HS-5 (cell line): ENCODE measurements at regions not wholly inside any gene's neighbourhood (a gene's known extent, or its start where the extent isn't known, plus 50 kb on each side); places are given as distances from the start of the nearest gene placed in this dataset.
A peak's percentile ranks its signal among the peaks of the same experiment; 100 is the strongest.
"Not testable (repeated sequence)": the region's sequence is repeated elsewhere in the genome, so short reads cannot be mapped to it uniquely, and the experiment has no call there.

Source experiments
- DNase-seq: peaks from one replicate; pipeline ENCODE4 v3.0.0-alpha.2; 2012; ENCODE audit warnings: low read depth

DNA sequence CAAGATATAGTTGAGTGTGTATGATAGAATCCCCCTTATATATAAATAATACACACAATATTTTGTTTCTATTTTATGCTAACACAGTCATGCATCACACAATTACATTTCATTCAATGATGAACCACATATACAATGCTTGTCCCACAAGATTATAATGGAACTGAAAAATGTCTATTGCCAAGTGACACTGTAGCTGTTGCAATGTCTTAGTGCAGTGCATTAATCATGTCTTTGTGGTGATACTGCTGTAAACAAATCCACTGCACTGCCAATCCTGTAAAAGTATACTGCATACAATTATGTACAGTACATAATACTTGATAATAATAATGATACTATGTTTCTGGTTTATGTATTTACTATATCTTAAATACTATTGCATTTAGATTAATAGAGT lies 512.1 kb upstream of the CNTN3 start:
- DNase-seq, result no peak

DNA sequence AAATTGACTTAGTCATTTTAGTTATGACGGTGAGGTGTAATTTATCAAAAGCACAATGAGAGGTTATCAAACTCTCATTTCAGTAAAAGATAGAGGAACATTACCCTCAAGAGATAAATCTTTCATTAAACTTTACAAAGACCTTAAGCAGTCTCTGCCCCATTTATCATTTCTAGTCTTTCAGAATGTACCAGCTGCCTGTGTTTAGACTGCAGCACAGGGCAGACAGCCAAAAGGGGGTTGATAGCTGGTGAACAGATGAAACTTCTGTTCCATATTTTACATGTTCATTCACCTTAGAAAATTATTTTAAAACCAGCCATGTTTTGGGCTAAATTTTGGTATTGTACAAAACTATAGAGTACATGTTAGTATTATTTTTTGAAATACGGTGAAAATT lies 514.6 kb upstream of the CNTN3 start:
- no peak for DNase-seq

DNA sequence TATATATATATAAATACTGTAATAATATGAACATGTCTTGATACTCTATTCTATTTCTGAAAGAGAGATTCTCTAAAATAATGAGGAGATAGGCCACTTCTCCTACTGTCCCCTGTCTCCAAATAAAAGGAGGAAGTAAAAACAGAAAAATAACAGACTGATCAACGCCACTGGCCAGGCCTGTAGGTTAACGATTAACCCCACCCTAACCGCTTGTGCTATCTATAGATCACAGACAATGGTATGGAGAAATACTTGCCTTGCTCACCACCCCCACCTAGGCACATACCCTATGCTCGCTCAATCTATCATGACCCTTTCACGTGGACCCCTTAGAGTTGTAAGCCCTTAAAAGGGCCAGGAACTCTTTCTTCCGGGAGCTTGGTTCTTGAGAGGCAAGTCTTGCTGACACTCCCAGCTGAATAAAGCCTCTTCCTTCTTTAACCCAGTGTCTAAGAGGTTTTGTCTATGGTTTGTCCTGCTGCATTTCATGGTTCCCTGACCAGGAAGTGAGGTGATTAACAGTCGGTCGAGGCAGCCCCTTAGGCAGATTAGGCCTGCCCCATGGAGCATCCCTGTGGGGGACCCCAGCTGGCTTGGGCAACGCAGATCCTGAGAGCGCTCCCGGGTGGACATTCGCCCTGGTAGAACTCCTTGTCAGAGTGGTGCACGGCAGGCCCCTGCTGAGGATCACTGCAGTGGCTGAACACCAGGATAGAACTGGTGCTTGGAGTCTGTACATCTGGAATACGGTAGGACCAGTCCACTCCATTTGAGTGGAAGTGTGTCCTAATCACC lies 521.8 kb upstream of the CNTN3 start:
- DNase-seq, result no peak

DNA sequence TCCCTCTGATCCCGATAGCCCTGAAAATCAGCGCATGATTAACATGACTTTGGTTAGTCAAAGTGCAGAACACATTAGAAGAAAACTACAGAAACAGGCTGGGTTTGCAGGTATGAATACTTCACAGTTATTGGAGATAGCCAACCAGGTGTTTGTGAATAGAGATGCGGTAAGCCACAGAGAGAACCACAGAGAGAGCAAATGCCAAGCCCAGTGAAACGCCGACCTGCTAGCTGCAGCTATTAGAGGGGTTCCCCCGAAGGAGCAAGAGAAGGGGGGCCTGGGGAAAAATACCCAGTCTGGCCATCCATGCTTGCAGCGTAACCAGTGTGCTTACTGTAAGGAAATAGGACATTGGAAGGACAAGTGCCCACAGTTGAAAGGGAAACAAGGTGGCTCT lies 523.9 kb upstream of the CNTN3 start:
- DNase-seq, result no peak

DNA sequence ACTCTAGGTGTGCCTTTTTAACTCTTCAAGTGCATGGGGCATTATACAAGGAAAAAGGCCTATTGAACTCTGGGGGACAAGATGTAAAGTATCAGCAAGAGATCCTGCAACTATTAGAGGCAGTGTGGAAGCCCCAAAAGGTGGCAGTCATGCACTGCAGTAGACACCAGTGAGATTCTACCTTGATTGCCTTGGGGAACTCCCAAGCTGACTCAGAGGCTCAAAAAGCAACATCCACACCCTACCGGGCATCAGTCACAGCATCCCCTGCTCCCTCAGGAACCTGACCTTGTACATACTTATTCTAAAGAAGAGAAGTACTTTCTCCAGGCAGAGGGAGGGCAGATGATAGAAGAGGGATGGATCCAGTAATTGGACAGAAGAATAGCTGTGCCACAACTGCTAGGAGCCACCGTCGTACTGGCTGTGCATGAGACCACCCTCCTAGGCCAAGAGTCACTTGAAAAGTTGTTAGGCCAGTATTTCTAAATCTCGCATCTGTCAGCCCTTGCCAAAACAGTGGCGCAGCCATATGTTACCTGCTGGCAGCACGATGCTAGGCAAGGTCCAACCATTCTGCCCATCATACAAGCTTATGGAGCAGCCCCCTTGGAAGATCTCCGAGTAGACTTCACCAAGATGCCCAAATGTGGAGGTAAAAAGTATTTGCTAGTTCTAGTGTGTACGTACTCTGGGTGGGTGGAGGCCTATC lies 523.1 kb upstream of the FRG2C start:
- no peak for DNase-seq

DNA sequence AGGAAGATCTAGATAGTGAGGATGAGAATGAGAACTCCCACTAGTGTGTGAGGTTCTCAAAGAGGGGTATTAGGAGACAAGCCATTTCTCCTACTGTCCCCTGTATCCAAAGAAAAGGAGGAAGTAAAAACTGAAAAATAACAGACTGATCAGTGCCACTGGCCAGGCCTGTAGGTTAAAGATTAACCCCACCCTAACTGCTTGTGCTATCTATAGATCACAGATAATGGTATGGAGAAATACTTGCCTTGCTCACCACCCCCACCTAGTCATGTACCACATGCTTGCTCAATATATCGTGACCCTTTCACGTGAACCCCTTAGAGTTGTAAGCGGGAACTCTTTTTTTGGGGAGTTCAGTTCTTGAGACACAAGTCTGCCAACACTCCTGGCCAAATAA lies 519.7 kb upstream of the FRG2C start:
- no peak for DNase-seq

DNA sequence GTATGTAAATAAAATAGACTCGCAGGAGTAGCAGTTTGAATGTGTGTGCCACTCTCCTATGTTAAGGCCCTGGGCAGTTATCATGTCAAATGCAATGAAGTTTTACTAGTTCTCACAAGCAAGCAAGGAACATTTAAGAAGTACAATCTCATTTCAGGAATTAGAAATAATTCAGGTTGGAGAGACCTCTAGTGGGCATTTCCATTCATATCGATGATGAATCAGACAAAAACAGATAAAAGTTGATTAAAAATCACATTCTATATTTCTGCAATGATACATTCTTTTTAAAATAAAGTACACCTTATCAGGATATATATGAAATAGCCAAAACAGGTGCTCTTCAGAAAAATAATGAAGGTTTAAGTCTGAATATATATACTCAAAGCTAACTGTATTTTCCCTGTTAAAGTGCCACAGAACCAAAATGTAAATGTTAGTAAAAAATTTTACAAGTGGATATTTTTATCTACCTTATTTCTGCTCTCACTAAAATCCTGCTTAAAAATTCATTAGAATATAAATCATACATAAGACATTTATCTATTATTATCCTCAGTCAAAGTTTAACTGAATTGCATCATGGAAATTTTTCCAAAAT lies 492.4 kb upstream of the FRG2C start:
- DNase-seq, result peak; percentile 11

DNA sequence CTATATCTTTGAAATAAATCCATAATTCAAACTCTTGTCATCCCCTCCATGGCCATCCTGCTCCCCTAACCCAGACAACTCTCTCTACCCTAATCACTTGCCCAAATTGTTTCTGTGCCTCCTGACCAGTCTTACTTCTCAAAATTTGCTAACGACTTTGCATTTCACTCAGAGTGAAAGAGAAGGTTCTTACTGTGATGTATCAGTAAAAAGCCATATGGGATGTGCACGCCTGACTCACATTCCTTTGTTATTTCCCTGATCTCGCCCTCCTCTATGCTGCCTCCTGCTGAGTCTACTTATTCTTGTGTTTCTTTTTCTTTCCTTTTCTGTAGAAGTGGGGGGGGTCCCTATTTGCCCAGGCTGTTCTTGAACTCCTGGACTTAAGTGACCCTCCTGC lies 487.2 kb upstream of the FRG2C start:
- DNase-seq, result no peak

DNA sequence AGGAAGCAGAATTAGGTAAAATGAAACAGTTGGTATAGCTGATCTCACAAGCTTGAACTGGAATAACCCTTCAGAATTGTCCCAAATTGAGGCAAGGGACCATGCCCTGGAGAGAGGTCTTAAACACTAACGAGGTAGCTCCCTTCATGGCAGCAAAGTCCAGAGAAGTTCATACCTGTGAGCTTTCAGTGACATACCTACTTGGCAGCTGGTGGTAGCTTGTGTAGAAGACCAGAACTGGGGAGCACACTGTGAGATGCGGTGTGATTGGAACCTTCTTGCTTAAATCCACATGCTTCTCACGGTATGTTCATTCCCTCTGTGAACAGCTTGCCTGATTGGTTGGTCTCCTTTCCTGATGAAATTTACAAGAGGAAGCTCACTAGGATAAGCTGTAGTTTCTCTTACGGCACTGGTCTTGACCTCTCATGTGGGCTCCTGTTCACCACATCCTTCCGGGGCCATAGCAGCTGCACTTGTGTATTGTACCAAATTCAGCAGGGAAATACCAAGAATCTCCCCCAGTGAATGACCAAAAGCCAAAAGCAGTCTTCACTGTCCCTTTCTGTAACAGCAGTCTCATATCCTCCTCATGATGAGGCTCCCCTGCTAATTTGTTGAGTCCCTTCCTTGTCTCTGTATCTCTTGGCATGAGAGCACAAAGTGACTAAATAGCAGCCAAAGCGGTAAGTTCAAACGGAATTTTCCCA lies 483.7 kb upstream of the FRG2C start:
- no peak for DNase-seq

DNA sequence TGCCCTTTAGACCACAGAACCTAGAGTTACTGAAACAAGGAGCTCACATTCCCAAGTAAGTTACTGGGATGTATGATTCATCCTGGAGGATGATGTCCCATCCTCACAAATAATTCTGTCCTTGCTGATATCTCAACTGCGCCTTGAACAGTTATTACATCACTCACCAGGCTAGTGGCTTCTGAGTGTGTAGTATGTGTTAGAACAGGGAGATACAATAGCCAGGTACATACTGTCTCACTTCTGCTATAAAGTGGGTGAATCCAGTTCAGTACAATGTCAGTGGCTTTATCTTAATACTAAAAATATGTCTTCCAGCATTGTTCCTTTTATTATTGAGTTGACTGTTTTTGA lies 483.2 kb upstream of the FRG2C start:
- DNase-seq, result peak; percentile 38

DNA sequence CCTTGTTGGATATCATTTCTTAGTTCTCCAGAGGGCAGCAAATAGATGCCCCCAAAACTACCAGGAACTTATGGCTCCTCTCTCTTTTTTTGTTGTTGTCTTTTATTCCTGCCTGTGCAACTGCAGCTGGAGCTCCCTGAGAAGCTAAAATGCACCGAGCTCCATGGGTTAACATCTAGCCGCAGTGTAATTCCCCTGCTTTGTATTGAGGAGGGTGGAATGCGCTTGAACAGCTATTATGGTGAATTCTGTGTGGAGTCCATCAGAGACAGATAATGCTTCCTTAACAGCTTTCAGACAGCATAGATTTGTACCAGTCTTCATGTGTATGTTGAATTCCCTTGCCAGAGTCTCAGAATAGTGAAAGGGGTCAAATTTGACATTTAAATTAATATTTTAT lies 475.2 kb upstream of the FRG2C start:
- no peak for DNase-seq

DNA sequence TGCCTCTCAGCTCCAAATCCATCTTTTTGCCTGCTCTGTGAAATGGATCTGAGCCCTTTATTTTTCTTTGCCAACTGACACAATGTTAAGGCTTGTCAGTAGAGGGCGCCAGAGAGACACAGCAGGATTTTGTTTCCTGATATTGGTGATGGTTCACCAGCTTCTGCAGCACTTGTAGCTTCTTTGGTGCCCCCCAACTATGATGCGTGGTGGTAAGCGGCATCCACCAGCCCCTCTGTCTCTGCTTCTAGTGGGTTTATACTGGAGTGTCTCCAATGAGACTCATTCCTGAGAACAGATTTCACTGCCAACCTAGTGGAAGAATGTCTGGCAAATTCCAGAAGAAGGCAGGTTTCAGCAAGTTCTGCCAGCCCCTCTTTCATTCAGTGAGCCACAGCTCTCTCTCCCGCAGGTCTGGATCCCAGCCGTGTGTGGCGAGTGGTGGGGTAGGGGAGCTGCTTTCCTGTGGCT lies 471.9 kb upstream of the FRG2C start:
- no peak for DNase-seq

DNA sequence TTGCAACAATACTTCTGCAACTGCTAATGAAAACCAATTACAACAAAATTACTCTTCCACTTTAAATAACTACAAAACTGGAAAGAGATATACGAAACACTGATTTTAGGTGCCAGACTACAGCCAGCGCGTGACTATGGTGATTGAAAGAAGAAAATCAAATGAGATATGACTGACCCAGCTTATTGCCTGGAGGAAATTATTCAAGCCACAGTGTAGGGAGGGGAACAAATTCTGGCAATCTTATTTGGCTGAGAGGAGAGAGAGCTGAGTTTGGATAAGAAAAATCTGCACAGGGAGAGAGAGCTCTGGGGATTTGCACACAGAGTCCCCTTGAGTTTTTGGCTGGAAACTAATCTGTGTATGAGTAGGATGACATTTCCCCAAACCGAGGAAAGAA lies 470.3 kb upstream of the FRG2C start:
- no peak for DNase-seq

DNA sequence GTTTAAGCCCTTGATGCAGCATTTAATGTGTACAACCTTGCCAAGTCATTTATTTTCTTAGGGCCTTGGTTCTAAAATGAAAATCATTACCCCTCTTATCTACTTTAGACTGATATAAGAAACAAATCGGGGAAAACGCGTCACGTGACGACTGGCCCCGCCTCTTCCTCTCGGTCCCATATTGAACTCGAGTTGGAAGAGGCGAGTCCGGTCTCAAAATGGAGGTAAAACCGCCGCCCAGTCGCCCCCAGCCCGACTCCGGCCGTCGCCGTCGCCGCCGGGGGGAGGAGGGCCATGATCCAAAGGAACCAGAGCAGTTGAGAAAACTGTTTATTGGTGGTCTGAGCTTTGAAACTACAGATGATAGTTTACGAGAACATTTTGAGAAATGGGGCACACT lies 449.8 kb upstream of the FRG2C start:
- not testable (repeated sequence) for DNase-seq

DNA sequence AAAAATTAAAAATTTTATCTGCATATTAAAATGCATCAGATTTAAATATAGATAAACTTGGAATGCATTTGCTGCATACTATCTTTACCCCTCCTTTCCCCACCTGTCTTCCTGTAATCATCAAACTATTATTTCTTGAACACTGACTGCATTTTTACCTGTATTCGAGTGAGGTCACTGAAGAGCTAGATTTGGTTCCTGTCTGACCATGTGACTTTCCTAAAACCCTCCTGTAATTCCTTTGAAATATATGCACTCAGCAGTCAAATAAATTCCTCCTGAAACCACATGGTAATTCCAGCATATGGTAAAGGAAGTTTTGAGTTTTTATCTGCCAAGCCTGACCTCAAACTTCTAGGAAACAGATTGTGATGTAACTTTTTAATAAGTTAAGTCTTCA lies 445.6 kb upstream of the FRG2C start:
- peak; percentile 13 for DNase-seq

DNA sequence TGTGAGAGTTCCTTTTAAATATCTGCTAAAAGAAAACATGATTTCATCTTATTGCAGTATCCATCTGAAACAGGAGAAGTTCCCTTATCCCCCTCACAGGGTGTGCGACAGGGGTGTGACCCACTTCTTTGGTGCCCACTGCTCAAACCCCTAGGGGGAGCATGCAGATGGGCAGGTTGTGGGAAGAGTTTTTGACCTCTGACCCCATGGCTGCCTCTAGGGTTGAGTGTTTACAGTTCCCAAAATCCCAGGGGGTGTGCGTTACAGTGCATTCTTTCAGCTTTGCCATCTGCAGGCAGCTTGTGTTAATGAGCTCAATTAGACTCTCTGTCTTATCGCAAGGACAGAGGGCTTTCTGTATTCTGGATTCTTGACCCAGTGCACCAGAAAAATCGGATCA lies 443.2 kb upstream of the FRG2C start:
- DNase-seq, result no peak

DNA sequence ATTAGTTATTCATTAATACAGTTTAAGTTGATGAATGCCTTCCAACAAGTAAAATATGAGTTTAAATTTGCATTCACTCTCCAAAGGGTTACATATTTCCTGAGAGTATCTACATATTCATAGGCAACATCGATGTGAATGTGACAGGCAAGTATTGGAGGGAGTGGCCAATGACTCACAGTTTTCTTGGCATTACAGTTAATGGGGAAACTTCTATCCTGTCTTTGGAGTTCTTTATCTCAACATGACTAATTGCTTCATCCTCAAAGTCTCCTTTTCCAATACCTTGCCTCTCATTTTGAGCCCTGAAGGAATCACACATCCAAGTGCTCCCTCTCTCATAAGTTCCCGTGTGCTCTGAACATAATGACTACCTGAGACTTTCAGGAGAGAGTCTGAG lies 439.7 kb upstream of the FRG2C start:
- peak; percentile 13 for DNase-seq

DNA sequence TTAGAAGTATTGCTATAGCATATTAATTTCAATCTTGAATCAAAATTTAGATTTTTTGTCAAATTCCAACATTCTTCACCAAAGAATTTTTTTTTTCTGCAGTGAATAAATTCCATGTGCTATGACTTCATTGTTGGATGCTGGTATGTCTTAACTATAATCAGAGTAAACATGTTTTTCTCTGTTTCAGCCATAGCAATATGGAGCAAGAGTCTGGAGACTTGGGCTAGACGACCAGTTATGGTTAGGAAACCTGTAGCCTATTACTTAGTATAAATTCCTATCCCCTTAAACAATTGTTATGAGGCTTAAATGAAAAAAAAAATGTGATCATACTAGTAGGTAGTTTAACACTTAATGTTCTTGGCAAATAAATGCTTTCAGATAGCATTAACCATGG lies 431.9 kb upstream of the FRG2C start:
- no peak for DNase-seq

DNA sequence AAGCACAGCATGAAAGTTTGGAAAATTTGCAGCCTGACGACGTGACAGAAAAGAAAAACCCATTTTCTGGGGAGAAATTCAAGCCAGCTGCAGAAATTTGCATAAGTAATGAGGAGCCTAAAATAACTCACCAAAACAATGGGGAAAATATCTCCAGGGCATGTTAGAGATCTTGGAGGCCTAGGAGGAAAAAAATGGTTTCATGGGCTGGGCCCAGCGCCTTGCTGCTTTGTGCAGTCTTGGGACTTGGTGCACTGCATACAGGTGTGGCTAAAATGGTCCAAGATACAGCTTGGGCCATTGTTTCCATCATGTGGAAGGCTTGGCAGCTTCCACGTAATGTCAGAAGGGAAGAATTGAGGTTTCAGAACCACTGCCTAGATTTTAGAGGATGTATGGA lies 428.5 kb upstream of the FRG2C start:
- DNase-seq, result no peak

DNA sequence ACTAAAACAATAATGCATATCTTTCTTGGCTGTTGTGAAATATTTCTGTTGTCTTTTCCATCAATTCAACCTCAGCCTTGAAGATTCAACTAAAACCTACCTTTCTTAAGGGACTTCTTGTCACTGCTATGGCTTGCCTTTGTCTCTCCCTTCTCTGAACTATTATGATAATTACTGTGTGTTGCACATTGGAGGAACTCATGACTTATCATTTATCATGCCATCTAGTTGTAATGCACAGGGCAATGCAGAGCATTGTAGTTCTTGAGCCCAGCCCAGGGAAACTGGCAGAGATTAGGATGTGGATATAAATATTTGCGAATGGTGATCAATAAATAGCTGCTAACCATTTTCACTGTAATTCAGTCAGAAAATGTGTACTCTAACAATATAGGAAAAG lies 427.1 kb upstream of the FRG2C start:
- DNase-seq, result no peak

DNA sequence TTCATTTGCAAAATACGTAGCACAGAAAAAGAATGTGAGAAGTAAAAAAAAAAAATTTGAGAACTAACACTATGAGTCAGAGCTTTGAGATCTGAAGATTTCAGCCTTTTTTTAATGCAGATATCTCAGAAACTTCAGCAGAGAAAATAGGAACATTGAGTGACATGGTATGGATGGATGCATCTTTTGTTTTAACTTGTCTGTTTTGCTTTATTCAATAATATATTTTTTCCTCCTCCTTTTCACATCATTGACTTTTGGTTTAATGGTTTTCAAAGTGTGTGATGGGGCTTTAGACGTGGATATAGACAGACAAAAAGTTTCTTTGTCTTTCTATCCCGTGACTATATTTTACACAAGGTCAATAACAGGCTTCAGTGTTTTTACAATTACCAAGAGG lies 426.7 kb upstream of the FRG2C start:
- no peak for DNase-seq

DNA sequence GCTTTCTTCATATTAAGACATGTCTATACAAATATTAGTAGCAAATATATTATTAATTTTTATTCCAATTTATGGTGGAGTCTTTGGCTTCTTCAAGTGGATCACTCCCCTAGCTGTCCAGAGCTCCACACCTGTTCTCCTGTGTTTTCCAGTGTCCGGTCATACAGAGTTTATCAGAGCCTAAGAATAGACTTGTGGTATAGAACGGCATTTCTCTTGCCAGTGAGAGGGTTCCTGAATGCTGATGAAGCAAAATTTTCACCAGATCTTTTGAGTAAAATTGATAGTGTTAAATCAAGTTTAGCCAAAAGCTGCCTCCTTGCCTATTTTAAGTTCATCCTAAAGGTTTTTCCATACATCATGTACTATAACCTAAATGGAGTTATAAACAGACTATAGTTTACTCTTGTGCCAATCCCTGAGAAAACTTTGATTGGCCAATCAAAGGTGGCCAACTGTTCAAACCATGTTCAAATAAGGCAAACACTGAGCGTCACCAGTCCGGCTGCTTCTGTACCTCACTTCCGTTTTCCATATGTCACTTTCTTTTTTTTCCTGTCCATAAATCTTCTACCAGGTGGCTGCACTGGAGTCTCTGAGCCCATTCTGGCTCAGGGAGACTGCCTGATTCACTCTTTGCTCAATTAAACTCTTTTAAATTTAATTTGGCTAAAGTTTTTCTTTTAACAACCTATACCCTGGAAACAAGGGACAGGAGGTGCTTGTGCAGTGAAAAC lies 422.7 kb upstream of the FRG2C start:
- not testable (repeated sequence) for DNase-seq
